ENCODE measurements at regions not wholly inside any gene's neighbourhood (a gene's known extent, or its start where the extent isn't known, plus 50 kb on each side); places are given as distances from the start of the nearest gene placed in this dataset.

DNA sequence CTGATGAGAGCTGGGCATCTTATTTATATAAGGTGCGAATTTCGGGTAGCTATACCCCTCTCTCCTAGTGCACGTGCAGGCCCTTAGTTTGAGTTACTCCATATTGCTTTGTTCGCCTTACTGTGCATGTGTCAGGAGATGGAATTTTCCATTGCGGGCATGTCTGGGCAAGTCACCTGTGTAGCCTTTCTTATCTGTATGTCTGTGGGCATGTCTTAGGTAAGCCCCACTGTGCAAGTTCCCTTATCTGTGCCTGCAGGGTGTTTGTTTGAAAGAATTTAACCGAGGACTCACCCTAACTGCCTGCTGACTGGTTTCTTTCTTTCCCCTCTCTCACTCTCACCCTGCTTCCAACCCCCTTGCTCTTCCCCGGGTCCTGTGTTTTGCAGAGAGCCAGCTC is 140.7 kb upstream of the RANBP3L start:
- Histone ChIP-seq H3K4me1 (ENCODE audit: low read length) (no peaks in the 10 kb centered on the region), H3K9me2 (replicated peaks; ENCODE audit: insufficient read depth, low read length) (no peaks in the 10 kb centered on the region), H3K27me3 (replicated peaks; ENCODE audit: insufficient read depth, low read length) (no peaks in the 10 kb centered on the region), H3K27ac (ENCODE audit: low read length) (no peak overlapping the region), H3K9ac (ENCODE audit: low read length) (no peak overlapping the region), H3K4me3 (ENCODE audit: low read length) (no peak overlapping the region), H3K4me2 (ENCODE audit: low read depth, low read length) (no peak overlapping the region), H3K9me3 (replicated peaks; ENCODE audit: insufficient read depth, low read length) (no peaks in the 10 kb centered on the region), H3K79me2 (ENCODE audit: low read length) (no peaks in the 10 kb centered on the region), H3K36me3 (replicated peaks; ENCODE audit: insufficient read depth, low read length) (no peaks in the 10 kb centered on the region), H3F3A (ENCODE audit: insufficient read depth, low read length) (no peaks in the 10 kb centered on the region), H2AFZ (ENCODE audit: low read length) (no peak overlapping the region), H4K20me1 (ENCODE audit: insufficient read depth, low read length) (no peaks in the 10 kb centered on the region)
- DNase-seq, result no peak
- TF ChIP-seq, protein P1, sequence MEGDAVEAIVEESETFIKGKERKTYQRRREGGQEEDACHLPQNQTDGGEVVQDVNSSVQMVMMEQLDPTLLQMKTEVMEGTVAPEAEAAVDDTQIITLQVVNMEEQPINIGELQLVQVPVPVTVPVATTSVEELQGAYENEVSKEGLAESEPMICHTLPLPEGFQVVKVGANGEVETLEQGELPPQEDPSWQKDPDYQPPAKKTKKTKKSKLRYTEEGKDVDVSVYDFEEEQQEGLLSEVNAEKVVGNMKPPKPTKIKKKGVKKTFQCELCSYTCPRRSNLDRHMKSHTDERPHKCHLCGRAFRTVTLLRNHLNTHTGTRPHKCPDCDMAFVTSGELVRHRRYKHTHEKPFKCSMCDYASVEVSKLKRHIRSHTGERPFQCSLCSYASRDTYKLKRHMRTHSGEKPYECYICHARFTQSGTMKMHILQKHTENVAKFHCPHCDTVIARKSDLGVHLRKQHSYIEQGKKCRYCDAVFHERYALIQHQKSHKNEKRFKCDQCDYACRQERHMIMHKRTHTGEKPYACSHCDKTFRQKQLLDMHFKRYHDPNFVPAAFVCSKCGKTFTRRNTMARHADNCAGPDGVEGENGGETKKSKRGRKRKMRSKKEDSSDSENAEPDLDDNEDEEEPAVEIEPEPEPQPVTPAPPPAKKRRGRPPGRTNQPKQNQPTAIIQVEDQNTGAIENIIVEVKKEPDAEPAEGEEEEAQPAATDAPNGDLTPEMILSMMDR (IDR thresholded peaks at IDR 0.05; ENCODE audit: low read length), result no peak
- TF ChIP-seq EZH2 (optimal IDR thresholded peaks at IDR 0.05; ENCODE audit: low read depth, low read length), result no peak
- no peak for TF ChIP-seq EZH2phosphoT487 (IDR thresholded peaks at IDR 0.05; ENCODE audit: low read length)

DNA sequence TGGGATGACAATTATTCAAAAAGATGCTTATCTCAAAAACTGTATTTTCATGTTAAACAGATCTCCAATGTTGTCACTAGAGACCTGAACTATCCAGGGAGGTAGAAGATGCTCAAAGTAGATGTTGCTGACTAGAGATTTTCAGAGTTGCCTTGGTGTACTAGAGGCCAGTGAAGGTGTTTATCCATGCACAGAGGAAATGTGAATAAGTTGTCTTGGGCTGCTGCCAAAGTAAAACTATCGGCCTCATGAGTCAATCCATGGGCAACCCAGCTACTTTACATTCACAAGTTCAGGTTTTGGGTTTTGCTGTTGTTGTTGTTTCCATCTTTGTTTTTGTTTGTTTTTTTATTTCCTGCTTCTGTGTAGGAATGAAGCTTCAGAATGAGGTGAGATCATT is 141.1 kb upstream of the RANBP3L start:
- no peaks in the 10 kb centered on the region for H4K20me1 ChIP-seq (ENCODE audit: insufficient read depth, low read length)
- no peak overlapping the region for H3K4me2 ChIP-seq (ENCODE audit: low read depth, low read length)
- TF ChIP-seq EZH2 (optimal IDR thresholded peaks at IDR 0.05; ENCODE audit: low read depth, low read length) (no peak), EZH2phosphoT487 (IDR thresholded peaks at IDR 0.05; ENCODE audit: low read length) (no peak)
- TF ChIP-seq, protein P1 (IDR thresholded peaks at IDR 0.05; ENCODE audit: low read length), result no peak
- no peak overlapping the region for H3K27ac ChIP-seq (ENCODE audit: low read length)
- H3K4me1 ChIP-seq (ENCODE audit: low read length), result no peaks in the 10 kb centered on the region
- no peaks in the 10 kb centered on the region for H3K36me3 ChIP-seq (replicated peaks; ENCODE audit: insufficient read depth, low read length)
- no peak overlapping the region for H3K4me3 ChIP-seq (ENCODE audit: low read length)
- no peak overlapping the region for H2AFZ ChIP-seq (ENCODE audit: low read length)
- H3K27me3 ChIP-seq (replicated peaks; ENCODE audit: insufficient read depth, low read length), result no peaks in the 10 kb centered on the region
- H3F3A ChIP-seq (ENCODE audit: insufficient read depth, low read length), result no peaks in the 10 kb centered on the region
- no peaks in the 10 kb centered on the region for H3K9me2 ChIP-seq (replicated peaks; ENCODE audit: insufficient read depth, low read length)
- no peak for DNase-seq
- H3K79me2 ChIP-seq (ENCODE audit: low read length), result no peaks in the 10 kb centered on the region
- H3K9ac ChIP-seq (ENCODE audit: low read length), result no peak overlapping the region
- no peaks in the 10 kb centered on the region for H3K9me3 ChIP-seq (replicated peaks; ENCODE audit: insufficient read depth, low read length)

DNA sequence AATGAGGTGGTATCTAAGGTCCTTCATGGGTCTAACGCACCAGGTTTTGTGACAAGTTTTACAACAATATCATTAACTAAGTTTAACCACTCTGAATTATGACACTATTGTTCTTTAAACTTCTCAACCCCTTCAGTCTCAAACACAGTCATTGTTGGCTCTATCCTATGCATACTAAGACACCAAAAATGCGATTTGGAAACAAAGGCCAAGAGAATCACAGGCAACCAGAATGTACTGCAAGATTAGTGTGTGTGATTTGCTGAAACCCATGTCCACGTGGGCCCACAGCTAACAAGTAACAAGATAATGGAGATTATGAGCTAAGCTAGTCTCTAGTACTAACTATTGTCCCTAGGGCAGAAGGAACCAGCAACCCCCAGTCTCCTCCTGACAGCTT is 142.2 kb upstream of the RANBP3L start:
- no peaks in the 10 kb centered on the region for H3K9me3 ChIP-seq (replicated peaks; ENCODE audit: insufficient read depth, low read length)
- no peaks in the 10 kb centered on the region for H4K20me1 ChIP-seq (ENCODE audit: insufficient read depth, low read length)
- no peak overlapping the region for H2AFZ ChIP-seq (ENCODE audit: low read length)
- H3K9ac ChIP-seq (ENCODE audit: low read length), result no peak overlapping the region
- no peaks in the 10 kb centered on the region for H3K4me1 ChIP-seq (ENCODE audit: low read length)
- no peaks in the 10 kb centered on the region for H3K27me3 ChIP-seq (replicated peaks; ENCODE audit: insufficient read depth, low read length)
- H3F3A ChIP-seq (ENCODE audit: insufficient read depth, low read length), result no peaks in the 10 kb centered on the region
- no peak for DNase-seq
- no peaks in the 10 kb centered on the region for H3K9me2 ChIP-seq (replicated peaks; ENCODE audit: insufficient read depth, low read length)
- H3K4me3 ChIP-seq (ENCODE audit: low read length), result no peak overlapping the region
- H3K36me3 ChIP-seq (replicated peaks; ENCODE audit: insufficient read depth, low read length), result no peaks in the 10 kb centered on the region
- H3K27ac ChIP-seq (ENCODE audit: low read length), result no peak overlapping the region
- H3K79me2 ChIP-seq (ENCODE audit: low read length), result no peaks in the 10 kb centered on the region
- H3K4me2 ChIP-seq (ENCODE audit: low read depth, low read length), result no peak overlapping the region
- TF ChIP-seq, protein P1 (IDR thresholded peaks at IDR 0.05; ENCODE audit: low read length), result no peak
- TF ChIP-seq EZH2 (optimal IDR thresholded peaks at IDR 0.05; ENCODE audit: low read depth, low read length) (no peak), EZH2phosphoT487 (IDR thresholded peaks at IDR 0.05; ENCODE audit: low read length) (no peak)
